Endodermal cell (in vitro differentiated cells): ENCODE measurements at regions not wholly inside any gene's neighbourhood (a gene's known extent, or its start where the extent isn't known, plus 50 kb on each side); places are given as distances from the start of the nearest gene placed in this dataset.

Experiments
- DNase-seq: peaks from one replicate; pipeline ENCODE4 v3.0.0-alpha.2; 2017
- H3K27ac ChIP-seq: 2 replicates; pipeline ENCODE4 v1.5.1; 2013; ENCODE audit warnings: mild to moderate bottlenecking, low read depth, low read length, moderate library complexity
- H3K27me3 ChIP-seq: 2 replicates; pipeline ENCODE4 v1.6.1; 2013; ENCODE audit warnings: mild to moderate bottlenecking, low read length, moderate library complexity; ENCODE audit not compliant: insufficient read depth, control insufficient read depth, poor library complexity, severe bottlenecking
- H3K36me3 ChIP-seq: 2 replicates; pipeline ENCODE4 v1.7.0; 2013; ENCODE audit warnings: mild to moderate bottlenecking, low read length, moderate library complexity; ENCODE audit not compliant: control insufficient read depth, insufficient read depth
- H3K4me1 ChIP-seq: one replicate; pipeline ENCODE4 v1.7.0; 2013; ENCODE audit warnings: low read length; ENCODE audit not compliant: control insufficient read depth, insufficient read depth
- H3K4me3 ChIP-seq: 2 replicates; pipeline ENCODE4 v1.5.1; 2013; ENCODE audit warnings: mild to moderate bottlenecking, low read length, moderate library complexity
- H3K9ac ChIP-seq: 2 replicates; pipeline ENCODE4 v1.6.1; 2013; ENCODE audit warnings: mild to moderate bottlenecking, low read length, moderate library complexity; ENCODE audit not compliant: poor library complexity, severe bottlenecking; ENCODE audit errors: extremely low read depth
- H3K9me3 ChIP-seq: 2 replicates; pipeline ENCODE4 v1.6.1; 2013; ENCODE audit warnings: mild to moderate bottlenecking, low read length, moderate library complexity; ENCODE audit not compliant: control insufficient read depth
- H3K27ac Mint-ChIP-seq: 2 replicates; pipeline ENCODE4 v1.8.0; 2020; ENCODE audit warnings: mixed read lengths
- H3K27me3 Mint-ChIP-seq: 2 replicates; pipeline ENCODE4 v1.8.0; 2021; ENCODE audit warnings: mild to moderate bottlenecking, mixed read lengths; ENCODE audit not compliant: insufficient read depth
- H3K36me3 Mint-ChIP-seq: 2 replicates; pipeline ENCODE4 v1.8.0; 2020; ENCODE audit warnings: low read depth, mixed read lengths
- H3K4me1 Mint-ChIP-seq: 2 replicates; pipeline ENCODE4 v1.8.0; 2020; ENCODE audit warnings: mixed read lengths
- H3K4me3 Mint-ChIP-seq: 2 replicates; pipeline ENCODE4 v1.8.0; 2020; ENCODE audit warnings: mild to moderate bottlenecking, moderate library complexity, mixed read lengths
- H3K9me3 Mint-ChIP-seq: 2 replicates; pipeline ENCODE4 v1.8.0; 2020; ENCODE audit warnings: mild to moderate bottlenecking, mixed read lengths
- CTCF ChIP-seq: fragments of 200-600 bp; sonication (generic); conservative IDR thresholded peaks from 2 replicates; pipeline ENCODE4 v1.5.0; 2021; ENCODE audit warnings: antibody characterized with exemption, mild to moderate bottlenecking
- WGBS, 2 experiments: methylation state at CpG; one replicate each; pipeline versions ENCODE4 v1.1.5 to v1.1.7; 2013; ENCODE audit warnings: missing lambda C conversion rate in 2 of 2, mixed read lengths in 1 of 2; ENCODE audit not compliant: insufficient coverage in 1 of 2, insufficient read length in 1 of 2; 5-methylcytosine and 5-hydroxymethylcytosine counted together

- WGBS, 2 experiments, result 80 to 84% methylated on average over 1 to 2 of the region's 2 CpGs
- no peaks in the 10 kb centered on the region for H3K4me1 Mint-ChIP-seq
Observed at GRCh38 chr2:220858101-220858500, 714.0 kb downstream of the EPHA4 start.

GRCh38 chr2:220871909-220872308 is 700.2 kb downstream of the EPHA4 start:
- Mint-ChIP-seq H3K36me3 (no peaks in the 10 kb centered on the region), H3K9me3 (peaks cover 4% of the 10 kb centered on the region), H3K4me3 (no peak overlapping the region), H3K27ac (no peak overlapping the region), H3K4me1 (no peaks in the 10 kb centered on the region), H3K27me3 (no peaks in the 10 kb centered on the region)
- no peaks in the 10 kb centered on the region for H3K27me3 ChIP-seq
- no peak for DNase-seq
- no peak overlapping the region for H3K9ac ChIP-seq
- 88 to 90% methylated on average over 5 to 6 of the region's 6 CpGs for WGBS, 2 experiments
- H3K36me3 ChIP-seq, result no peaks in the 10 kb centered on the region
- no peak overlapping the region for H3K27ac ChIP-seq
- no peak for TF ChIP-seq CTCF
- no peak overlapping the region for H3K4me3 ChIP-seq
- H3K9me3 ChIP-seq, result no peaks in the 10 kb centered on the region
- no peaks in the 10 kb centered on the region for H3K4me1 ChIP-seq

More at GRCh38 chr2:220858101-220858500, 714.0 kb downstream of the EPHA4 start:
- Histone ChIP-seq H3K9ac (no peak overlapping the region), H3K9me3 (no peaks in the 10 kb centered on the region), H3K4me1 (peaks cover 4% of the 10 kb centered on the region), H3K4me3 (no peak overlapping the region), H3K27ac (no peak overlapping the region), H3K27me3 (no peaks in the 10 kb centered on the region), H3K36me3 (no peaks in the 10 kb centered on the region)
- H3K27me3 Mint-ChIP-seq, result no peaks in the 10 kb centered on the region
- H3K9me3 Mint-ChIP-seq, result no peaks in the 10 kb centered on the region
- H3K36me3 Mint-ChIP-seq, result no peaks in the 10 kb centered on the region
- no peak overlapping the region for H3K27ac Mint-ChIP-seq
- H3K4me3 Mint-ChIP-seq, result no peak overlapping the region
- peak; percentile 56 for TF ChIP-seq CTCF
- no peak for DNase-seq

- Mint-ChIP-seq H3K27ac (no peak overlapping the region), H3K36me3 (no peaks in the 10 kb centered on the region), H3K9me3 (peaks cover 4% of the 10 kb centered on the region), H3K27me3 (no peaks in the 10 kb centered on the region), H3K4me3 (no peak overlapping the region), H3K4me1 (no peaks in the 10 kb centered on the region)
- no peak overlapping the region for H3K9ac ChIP-seq
- TF ChIP-seq CTCF, result no peak
- no peak overlapping the region for H3K4me3 ChIP-seq
- no peak for DNase-seq
- no peaks in the 10 kb centered on the region for H3K9me3 ChIP-seq
- no peaks in the 10 kb centered on the region for H3K36me3 ChIP-seq
- H3K27ac ChIP-seq, result no peak overlapping the region
- WGBS, 2 experiments, result 94 to 96% methylated on average over 2 to 3 of the region's 3 CpGs
- no peaks in the 10 kb centered on the region for H3K4me1 ChIP-seq
- no peaks in the 10 kb centered on the region for H3K27me3 ChIP-seq
Observed at GRCh38 chr2:220876080-220876824, 695.9 kb downstream of the EPHA4 start.
